ENCODE measurements at regions not wholly inside any gene's neighbourhood (a gene's known extent, or its start where the extent isn't known, plus 50 kb on each side); places are given as distances from the start of the nearest gene placed in this dataset.

GRCh38 chr11:11077898-11078297, 220.0 kb upstream of the ZBED5 start:
- TF ChIP-seq GATA2 (IDR thresholded peaks at IDR 0.05; ENCODE audit: low read depth, low read length) (no peak), GATA3 (IDR thresholded peaks at IDR 0.05; ENCODE audit: low read depth, low read length) (no peak)

All from SH-SY5Y (cell line).